ENCODE measurements at regions not wholly inside any gene's neighbourhood (a gene's known extent, or its start where the extent isn't known, plus 50 kb on each side); places are given as distances from the start of the nearest gene placed in this dataset.

- intact Hi-C loops (cut with DNase I), result no loop called here
- Histone ChIP-seq H3K36me3 (no peaks in the 10 kb centered on the region), H3K4me1 (no peaks in the 10 kb centered on the region), H3K27me3 (ENCODE audit: low read depth) (no peaks in the 10 kb centered on the region), H3K4me3 (no peak overlapping the region), H3K9me3 (no peaks in the 10 kb centered on the region), H3K27ac (no peak overlapping the region)
- ATAC-seq (no peak), DNase-seq (no peak)
- TF ChIP-seq CTCF (IDR thresholded peaks at IDR 0.05), result no peak
Measured at GRCh38 chr2:58501371-58502160, 260.4 kb upstream of the FANCL start.

DNA sequence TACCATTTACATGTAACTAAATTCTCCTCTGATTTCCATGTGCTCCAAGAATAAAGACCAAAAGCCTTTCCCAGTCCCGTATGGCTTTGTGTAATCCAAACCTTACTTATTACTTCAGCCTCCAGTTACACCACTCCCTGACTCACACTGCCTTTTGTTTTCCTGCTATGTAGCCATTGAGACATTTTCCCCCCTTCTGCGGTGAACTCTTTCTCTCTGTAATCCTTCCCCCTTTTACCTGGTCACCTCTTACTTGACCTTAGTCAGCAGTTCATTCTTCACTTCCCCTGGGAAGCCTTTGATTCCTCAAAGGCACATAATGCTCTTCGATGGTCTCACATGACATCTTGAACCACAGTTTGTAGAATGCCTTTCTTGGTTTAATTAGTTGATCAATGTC is 256.0 kb upstream of the FANCL start:
- DNase-seq (no peak), ATAC-seq (no peak)
- intact Hi-C loops (cut with DNase I), result no loop called here
- TF ChIP-seq CTCF (IDR thresholded peaks at IDR 0.05), result no peak
- Histone ChIP-seq H3K36me3 (no peaks in the 10 kb centered on the region), H3K4me3 (no peak overlapping the region), H3K9me3 (no peaks in the 10 kb centered on the region), H3K4me1 (no peaks in the 10 kb centered on the region), H3K27me3 (ENCODE audit: low read depth) (no peaks in the 10 kb centered on the region), H3K27ac (no peak overlapping the region)

DNA sequence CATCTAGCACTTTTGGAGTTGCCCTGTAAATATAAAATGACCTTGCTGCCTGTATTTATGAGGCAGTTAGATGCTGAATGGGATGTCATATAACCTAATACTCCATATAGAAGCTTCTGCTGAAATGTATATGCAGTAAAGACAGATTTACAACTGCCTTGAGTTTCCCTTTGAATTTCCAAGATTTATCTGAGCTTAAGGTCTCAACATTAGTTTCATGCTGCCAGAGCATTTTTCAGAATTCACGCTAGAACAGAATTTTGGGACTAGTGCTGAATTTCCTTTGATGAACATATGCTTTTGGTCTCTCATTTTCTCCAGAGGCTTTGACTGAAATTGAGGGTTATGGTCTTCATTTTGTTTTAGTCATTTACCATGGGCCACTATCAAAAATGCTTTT is 254.7 kb upstream of the FANCL start:
- Histone ChIP-seq H3K27ac (no peak overlapping the region), H3K9me3 (no peaks in the 10 kb centered on the region), H3K27me3 (ENCODE audit: low read depth) (no peaks in the 10 kb centered on the region), H3K4me3 (no peak overlapping the region), H3K4me1 (no peaks in the 10 kb centered on the region), H3K36me3 (no peaks in the 10 kb centered on the region)
- ATAC-seq (no peak), DNase-seq (no peak)
- intact Hi-C loops (cut with DNase I), result no loop called here
- no peak for TF ChIP-seq CTCF (IDR thresholded peaks at IDR 0.05)

DNA sequence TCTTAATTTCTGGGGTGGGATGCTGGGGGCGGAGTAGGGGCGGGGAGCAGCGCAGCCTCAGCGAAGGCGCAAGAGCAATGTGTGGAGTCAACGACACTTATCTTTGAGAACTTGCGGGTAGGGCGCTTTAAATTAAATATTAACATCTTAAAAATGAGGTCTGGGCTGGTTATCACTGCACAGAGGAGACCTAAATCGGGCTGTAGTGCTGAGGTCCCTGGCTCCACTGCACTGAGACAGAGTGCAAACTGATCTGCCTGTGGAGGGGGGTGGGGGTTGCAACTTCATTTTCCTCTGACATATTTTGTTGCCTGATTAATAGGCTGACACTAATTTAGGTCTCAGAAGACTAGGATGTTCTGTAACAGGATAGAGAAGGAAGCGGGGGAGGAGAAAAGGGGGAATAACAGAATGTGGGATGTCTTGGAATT is 253.0 kb upstream of the FANCL start:
- Histone ChIP-seq H3K9me3 (no peaks in the 10 kb centered on the region), H3K27ac (no peak overlapping the region), H3K4me3 (no peak overlapping the region), H3K4me1 (no peaks in the 10 kb centered on the region), H3K27me3 (ENCODE audit: low read depth) (no peaks in the 10 kb centered on the region), H3K36me3 (no peaks in the 10 kb centered on the region)
- no peak for TF ChIP-seq CTCF (IDR thresholded peaks at IDR 0.05)
- no peak for ATAC-seq
- no peak for DNase-seq
- intact Hi-C loops (cut with DNase I), result no loop called here

- intact Hi-C loops (cut with DNase I), result no loop called here
Measured at GRCh38 chr2:58484629-58485028, 243.5 kb upstream of the FANCL start.

More at GRCh38 chr2:58484629-58485028, 243.5 kb upstream of the FANCL start:
- Histone ChIP-seq H3K27me3 (ENCODE audit: low read depth) (no peaks in the 10 kb centered on the region), H3K9me3 (no peaks in the 10 kb centered on the region), H3K4me3 (no peak overlapping the region), H3K36me3 (no peaks in the 10 kb centered on the region), H3K4me1 (no peaks in the 10 kb centered on the region), H3K27ac (no peak overlapping the region)
- no peak for TF ChIP-seq CTCF (IDR thresholded peaks at IDR 0.05)
- DNase-seq (no peak), ATAC-seq (no peak)
